Right kidney (tissue), 1 donor: ENCODE measurements at regions not wholly inside any gene's neighbourhood (a gene's known extent, or its start where the extent isn't known, plus 50 kb on each side); places are given as distances from the start of the nearest gene placed in this dataset.
"Not testable (repeated sequence)": the region's sequence is repeated elsewhere in the genome, so short reads cannot be mapped to it uniquely, and the experiment has no call there.

Experiments used
- DNase-seq: peaks from one replicate; pipeline ENCODE4 v3.0.0-alpha.2; 2016

- no peak for DNase-seq
Measured at GRCh38 chr1:25131794-25132193, 100.5 kb downstream of the SYF2 start.

- DNase-seq: no peak
Measured at GRCh38 chr1:25130895-25131294, 101.4 kb downstream of the SYF2 start.

- no peak for DNase-seq
Measured at GRCh38 chr1:25129380-25129779, 102.9 kb downstream of the SYF2 start.

- no peak for DNase-seq
Measured at GRCh38 chr1:25128121-25128621, 104.1 kb downstream of the SYF2 start.

DNA sequence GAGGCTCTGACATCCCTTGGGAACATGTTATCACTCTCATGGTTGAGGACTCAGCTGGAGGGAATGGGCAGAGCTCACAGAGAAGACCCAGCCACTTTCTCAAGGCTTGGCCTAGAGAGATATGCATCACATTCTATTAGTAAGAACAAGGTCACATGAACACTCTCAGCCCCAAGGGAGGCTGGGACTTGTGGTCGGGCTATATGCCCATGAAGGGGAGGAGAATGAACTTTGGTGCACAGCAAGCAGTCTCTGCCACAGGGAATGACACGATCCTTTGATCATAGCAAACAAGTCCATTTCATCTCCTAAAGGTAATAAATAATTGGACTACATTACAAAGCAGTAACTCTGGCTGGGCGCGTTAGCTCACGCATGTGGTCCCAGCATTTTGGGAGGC lies 105.7 kb downstream of the SYF2 start:
- DNase-seq: no peak

DNA sequence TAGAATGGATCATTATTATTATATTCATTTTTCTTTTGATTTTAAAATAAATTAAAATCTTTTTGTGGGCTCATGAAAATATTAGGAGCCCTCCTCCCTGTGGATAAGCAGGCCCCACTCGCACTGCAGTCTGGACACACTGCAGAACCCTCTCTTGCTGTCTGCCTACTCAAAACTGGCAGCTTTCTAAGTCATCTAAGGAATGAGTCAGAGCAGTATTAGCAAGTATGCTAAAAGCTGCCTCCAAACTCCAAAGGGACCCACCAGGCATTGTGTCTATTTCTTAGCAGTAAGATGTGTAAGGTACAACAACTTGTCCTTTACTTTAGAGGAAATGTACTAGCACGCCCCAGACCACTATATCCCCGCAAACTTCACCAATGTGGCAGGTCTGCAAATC lies 108.8 kb downstream of the SYF2 start:
- DNase-seq: no peak

DNA sequence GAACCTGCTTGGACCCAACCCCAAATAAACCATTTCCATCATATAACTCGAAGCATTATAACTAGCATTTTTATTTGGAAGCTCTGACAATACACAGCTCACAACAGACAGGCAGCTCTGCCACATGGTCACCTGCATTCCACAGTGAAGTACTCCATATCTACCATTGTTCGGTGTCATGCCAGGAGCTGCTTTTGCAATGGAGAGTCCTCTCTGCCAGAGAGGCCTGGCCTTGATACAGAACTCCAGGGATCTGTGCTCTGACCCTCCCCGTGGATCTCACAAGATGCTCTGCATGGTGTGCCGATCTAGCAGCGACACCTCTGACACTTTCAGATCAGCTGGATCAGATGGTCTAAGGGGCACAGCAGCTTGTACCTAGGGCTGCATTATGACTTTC lies 109.6 kb downstream of the SYF2 start:
- no peak for DNase-seq

DNA sequence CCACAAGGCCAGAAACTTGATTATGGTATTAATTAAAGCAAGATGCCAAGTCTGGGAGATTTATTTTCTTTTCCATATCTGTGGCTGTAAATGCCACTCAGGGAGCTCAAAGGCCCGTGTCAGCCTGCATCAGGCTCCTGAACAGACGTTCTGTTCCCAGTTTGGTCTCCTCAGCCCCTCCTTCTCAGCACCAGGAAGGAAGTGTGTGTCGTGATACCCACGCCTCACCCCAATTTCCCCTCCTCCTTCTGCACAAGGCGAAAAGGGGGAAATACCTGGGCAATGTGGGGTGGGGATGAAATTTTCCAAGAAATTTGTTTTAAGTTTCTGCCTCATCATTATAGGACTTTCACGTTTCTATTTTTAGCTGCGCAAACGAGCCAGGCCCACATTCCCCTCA lies 112.0 kb downstream of the SYF2 start:
- DNase-seq: no peak

DNA sequence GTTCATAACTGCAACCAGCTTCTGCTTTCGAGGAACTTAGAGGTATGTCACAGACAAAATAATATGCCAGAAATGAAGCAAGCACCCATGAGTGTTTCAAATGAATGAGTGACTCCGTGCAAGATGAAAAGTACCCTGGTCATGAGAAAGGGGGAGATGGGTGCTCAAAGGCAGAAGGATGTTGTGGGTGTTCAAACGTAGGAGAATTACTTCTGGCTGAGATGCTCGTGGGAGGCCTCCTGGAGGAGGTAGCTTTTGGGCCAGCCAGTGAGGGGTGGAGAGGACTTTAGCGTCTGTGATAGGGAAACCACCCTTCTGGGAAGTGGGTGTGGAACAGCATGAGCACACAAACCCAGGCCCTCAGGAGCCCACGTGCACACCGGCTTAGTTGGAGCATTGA lies 113.8 kb downstream of the SYF2 start:
- no peak for DNase-seq

- no peak for DNase-seq
Measured at GRCh38 chr1:25117233-25117823, 115.0 kb downstream of the SYF2 start.

- DNase-seq: no peak
Measured at GRCh38 chr1:25116832-25117231, 115.5 kb downstream of the SYF2 start.

DNA sequence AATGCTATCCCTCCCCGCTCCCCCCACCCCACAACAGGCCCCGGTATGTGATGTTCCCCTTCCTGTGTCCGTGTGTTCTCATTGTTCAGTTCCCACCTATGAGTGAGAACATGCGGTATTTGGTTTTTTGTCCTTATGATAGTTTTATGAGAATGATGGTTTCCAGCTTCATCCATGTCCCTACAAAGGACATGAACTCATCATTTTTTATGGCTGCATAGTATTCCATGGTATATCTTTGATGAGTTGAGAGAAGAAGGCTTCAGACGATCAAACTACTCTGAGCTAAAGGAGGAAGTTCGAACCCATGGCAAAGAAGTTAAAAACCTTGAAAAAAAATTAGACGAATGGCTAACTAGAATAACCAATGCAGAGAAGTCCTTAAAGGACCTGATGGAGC lies 116.2 kb downstream of the SYF2 start:
- not testable (repeated sequence) for DNase-seq

DNA sequence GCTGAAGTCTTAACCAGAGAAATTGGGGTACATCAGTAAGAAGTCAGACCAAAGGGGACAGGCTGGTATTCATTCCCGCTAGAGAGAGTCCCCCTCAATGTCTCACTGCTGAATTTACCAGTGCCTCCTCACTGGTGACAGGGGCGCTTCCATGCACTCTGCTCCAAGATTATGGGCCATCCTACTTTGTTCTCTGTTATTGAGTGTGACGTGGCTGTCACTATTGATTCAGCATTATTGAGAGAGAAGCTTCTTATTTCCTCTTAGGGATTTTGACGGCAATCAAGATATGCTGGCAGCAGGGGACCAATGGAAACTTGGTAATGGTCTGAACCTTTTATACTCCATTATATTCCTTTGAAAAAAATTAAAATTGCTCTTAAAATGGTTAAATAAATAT lies 118.6 kb downstream of the SYF2 start:
- no peak for DNase-seq

DNA sequence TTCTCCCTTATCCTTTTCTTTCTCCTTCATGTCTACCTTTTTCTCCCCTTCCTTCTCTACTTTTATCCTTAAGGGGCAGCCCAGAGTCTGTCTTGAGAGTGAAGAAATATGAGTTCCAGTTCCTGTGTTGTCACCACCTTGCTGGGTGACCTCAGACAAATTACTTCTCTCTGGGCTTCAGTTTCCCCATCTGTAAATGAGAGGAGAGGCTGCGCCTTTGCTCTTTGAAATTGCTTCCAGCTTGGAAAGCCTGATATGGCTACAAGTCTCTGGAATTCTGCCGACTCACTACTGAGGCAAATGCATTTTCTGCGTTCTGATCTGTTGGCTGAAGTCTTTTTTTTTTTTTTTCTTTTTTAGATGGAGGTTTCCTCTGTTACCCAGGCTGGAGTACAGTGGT lies 119.2 kb downstream of the SYF2 start:
- no peak for DNase-seq

DNA sequence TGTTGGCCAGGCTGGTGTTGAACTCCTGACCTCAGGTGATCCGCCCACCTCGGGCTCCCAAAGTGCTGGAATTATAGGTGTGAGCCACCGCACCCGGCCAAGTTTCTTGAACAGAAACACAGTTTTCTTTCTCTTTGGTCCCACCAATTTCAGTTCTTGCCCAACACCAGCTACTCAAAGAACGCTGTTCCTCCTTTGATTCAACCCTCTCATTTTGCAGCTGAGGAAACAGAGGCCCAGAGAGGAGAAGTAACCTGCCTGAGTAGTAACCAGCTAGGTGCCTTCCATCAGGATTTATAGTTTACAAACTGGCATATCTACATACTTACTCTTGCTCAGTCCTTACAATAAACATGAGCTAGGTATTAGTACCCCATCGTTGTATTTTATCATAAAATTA lies 119.9 kb downstream of the SYF2 start:
- DNase-seq: no peak

- DNase-seq: no peak
Measured at GRCh38 chr1:25111706-25112105, 120.6 kb downstream of the SYF2 start.

- DNase-seq: no peak
Measured at GRCh38 chr1:25110485-25110884, 121.8 kb downstream of the SYF2 start.

- DNase-seq: no peak
Measured at GRCh38 chr1:25110036-25110435, 122.3 kb downstream of the SYF2 start.

- DNase-seq: no peak
Measured at GRCh38 chr1:25109531-25109951, 122.8 kb downstream of the SYF2 start.

GRCh38 chr1:25107643-25108010 lies 124.7 kb downstream of the SYF2 start:
- DNase-seq: no peak

DNA sequence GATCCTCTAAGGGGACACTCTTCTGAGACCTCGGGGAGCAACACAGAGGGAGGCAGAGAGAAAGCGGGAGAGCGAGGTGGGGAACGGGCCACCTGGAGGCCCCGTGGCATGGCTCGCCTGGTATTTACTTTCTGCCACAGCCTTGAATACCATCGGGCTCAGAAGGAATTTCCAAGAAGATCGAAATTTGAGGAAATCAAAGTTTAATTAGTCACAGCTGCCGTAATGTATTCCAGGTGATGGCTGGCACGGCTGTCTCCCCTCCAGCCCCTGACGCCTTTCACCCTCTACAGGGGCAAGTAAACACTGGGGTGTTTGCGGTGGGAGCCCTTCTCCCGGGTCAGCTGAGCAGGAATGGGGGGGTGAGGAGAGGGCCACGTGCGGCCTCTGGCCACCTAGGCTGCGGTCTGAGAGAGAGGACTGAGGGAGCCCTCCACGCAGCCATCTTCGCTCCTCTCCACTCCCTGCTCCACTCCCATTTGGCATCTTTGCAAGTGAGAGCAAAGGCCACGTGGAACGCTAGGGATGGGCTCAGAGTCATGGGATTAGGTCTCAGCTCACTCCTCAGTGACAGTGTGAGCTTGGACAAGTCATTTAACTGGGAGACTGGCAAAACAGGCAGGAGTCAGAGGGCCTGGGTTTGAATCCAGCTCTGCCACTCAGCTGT lies 125.2 kb downstream of the SYF2 start:
- no peak for DNase-seq

DNA sequence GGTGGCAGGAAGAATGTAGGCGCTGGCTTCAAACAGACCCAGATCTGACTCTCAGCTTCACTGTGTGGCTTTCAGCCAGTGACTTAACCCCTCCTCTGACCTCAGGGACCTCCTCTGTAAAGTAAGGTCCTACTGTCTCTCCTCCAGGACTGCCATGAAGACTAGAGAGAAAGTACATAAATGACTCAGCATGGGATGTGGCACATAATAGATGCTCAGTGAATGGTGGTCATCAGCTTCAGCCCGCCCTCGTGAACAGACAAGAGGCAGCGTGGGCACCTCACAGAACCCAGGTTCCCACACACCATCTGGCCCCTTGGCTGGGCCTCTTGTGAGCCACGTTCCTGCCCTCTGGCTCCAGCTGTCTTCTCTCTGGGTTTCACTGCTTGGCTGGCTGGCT lies 126.0 kb downstream of the SYF2 start:
- no peak for DNase-seq

DNA sequence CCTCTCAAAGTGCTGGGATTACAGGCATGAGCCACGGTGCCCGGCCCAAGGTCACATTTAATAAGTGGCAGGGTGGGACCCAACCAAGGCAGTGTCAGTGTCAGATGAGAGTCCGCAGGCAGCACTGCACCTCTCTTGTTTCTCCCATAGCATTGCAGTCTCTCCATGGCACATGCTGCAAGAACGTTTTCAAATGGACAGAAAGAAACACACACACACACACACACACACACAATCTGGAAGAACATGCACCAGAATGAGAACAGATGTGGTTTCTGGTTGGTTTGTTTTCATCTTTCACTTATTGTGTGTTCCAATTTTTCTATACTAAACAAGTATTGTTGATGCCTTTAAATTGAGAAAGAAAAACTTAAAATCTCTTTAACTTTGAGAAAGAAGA lies 126.5 kb downstream of the SYF2 start:
- no peak for DNase-seq

GRCh38 chr1:25104932-25105561 lies 127.3 kb downstream of the SYF2 start:
- DNase-seq: no peak
